Amniotic stem cell (primary cell): ENCODE measurements at regions not wholly inside any gene's neighbourhood (a gene's known extent, or its start where the extent isn't known, plus 50 kb on each side); places are given as distances from the start of the nearest gene placed in this dataset.
"Not testable (repeated sequence)": the region's sequence is repeated elsewhere in the genome, so short reads cannot be mapped to it uniquely, and the experiment has no call there.

Experiments
- DNase-seq: peaks from one replicate; lab custom pipeline; 2025; lab: John Stamatoyannopoulos, UW

DNA sequence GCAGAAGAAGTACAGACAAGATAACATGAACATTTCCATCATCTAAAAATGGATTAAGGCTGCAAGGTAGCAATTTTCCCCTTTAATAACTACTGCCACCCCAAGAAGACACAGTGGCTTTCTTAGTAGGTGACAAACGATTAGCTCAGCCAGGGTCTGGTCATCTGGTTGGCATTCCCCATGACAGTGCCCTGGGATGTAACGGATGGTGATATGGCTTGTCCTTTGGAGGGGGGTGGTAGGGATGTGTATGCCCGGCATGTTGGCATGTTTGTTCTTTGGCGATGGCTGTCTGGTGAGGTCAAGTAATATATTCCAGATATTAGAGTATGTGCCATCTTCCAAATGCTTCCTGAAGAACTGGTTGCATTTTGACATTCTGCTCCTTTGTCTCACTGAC lies 135.6 kb upstream of the ZNF536 start:
- no peak for DNase-seq

- no peak for DNase-seq
These were observed 135.0 kb upstream of the ZNF536 start for GRCh38 chr19:30237140-30237539.

GRCh38 chr19:30240904-30241695 lies 131.1 kb upstream of the ZNF536 start:
- no peak for DNase-seq

- DNase-seq, result no peak
These were observed 127.7 kb upstream of the ZNF536 start for GRCh38 chr19:30244533-30244932.

DNA sequence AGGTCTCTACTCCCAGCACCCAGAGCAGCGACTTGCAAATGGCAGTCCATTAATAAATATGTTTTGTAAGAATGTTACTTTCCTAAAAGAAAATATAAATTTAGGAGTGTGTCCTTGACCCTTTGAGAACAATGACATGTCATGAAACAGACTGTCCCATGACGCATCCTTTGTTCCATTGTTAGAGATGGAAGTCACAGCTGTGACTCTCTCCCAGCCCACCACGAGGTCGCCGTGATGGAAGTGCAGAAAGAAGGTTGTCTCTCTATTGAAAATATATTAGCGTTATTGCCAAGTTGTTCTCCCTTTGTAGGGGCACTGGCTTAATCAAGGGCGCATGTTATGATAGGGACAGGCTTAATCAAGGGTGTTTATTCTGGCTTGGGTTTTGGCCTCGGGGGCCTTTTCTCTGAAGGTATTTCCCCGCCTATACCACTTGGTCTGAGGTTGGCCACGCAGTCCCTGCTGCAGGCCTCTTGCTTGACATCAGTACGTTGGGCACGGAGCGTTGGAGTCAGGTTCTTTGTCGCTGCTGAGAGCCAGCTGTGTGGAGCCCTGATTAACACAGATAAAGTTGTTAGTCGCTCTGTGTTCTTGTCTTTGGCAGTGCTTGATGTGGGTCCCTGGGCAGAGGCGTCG lies 126.7 kb upstream of the ZNF536 start:
- no peak for DNase-seq

DNA sequence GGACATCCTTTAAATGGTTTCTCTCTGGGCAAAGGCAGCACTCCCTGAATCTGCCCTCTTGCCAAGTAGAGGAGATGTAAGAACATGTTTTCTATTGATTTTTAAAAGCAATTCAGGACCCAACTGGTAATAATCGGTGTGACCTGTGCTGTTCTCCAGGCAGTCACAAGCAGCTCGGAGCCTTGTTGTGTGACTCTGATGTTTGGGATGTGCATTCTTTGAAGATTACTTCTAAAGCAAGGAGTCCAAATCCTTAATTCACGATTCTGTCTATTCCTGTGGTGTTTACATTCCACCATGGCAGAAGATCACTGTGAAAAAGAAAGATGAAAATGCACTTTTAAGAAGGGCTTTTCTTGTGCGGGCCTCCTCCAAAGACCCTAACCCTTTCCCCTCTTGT lies 122.3 kb upstream of the ZNF536 start:
- no peak for DNase-seq

DNA sequence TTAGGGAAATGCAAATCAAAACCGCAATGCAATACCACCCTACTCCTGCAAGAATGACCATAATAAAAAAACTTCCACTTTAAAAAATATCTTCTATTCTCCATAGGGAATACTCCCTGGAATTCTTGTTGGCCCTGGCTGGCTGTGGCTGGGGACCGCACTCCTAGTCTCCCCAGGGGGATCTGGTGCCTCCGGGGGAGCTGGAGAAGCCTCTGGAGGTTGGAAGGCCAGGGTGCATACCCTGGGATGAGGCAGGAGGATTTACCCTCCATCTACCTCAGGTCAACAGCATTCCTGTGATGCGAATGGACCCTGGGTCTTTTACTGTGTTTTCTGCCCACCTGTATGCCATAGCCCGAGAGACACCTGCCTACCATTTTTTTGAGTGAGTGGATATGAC lies 120.0 kb upstream of the ZNF536 start:
- no peak for DNase-seq

GRCh38 chr19:30253581-30253996 lies 118.6 kb upstream of the ZNF536 start:
- DNase-seq, result no peak

- DNase-seq, result no peak
These were observed 118.0 kb upstream of the ZNF536 start for GRCh38 chr19:30254158-30254557.

DNA sequence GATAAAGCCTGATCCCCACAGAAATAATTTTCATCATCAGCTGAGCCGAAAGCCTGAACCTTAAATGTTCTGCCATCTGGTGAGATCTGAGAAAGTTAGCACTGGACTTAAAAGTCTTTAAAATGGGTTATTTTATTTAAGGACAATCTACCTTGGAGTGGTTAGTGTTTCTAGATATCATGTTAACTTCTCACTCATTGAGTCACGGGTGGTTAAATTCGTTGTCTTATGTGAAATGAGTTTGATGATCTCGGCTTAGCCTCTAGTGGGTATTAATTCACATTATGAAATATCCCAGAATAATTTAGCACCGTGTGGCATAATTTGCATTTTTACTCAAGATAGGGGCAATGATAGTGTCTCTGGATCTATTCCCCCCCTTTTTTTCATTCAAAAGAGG lies 117.4 kb upstream of the ZNF536 start:
- no peak for DNase-seq

- DNase-seq, result no peak
These were observed 116.2 kb upstream of the ZNF536 start for GRCh38 chr19:30255791-30256495.

- DNase-seq, result no peak
These were observed 115.7 kb upstream of the ZNF536 start for GRCh38 chr19:30256496-30256850.

DNA sequence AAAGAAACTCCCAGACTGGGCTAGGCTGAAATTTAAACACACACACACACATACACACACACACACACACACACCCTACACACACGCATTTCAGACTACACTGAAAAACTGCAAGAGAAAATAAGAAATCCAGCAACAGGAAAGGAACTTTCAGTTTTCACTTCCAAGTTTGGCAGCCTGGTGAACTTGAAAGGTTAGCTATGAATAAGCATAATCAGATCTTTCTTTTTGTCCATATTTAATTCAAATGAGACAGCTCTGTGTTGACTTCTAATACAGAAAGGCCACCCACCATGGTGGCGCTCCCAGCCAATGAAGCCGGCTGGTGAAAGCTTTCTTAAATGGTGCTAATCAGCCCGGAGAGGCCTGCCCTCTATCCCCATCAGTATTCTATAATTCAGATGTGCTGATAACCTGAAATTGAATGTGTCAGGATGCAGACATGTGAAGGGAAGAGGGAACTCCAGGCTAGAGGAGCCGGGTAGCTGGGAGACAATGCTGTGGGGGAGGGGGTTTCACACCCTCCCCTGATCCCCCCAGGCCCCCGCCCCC lies 108.3 kb upstream of the ZNF536 start:
- no peak for DNase-seq

DNA sequence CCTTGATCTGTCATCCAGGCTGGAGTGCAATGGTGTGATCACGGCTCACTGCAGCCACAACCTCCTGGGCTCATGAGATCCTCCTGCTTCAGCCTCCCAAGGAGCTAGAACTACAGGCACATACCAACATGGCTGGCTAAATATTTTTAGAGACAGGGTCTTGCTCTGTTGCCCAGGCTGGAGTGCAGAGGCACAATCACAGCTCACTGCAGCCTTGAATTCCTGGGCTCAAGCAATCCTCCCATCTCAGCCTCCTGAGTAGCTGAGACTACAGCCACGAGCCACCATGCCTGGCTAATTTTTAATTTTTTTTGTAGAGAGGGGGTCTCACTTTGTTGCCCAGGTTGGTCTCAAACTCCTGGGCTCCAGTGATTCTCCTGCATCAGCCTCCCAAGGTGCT lies 106.3 kb upstream of the ZNF536 start:
- not testable (repeated sequence) for DNase-seq

GRCh38 chr19:30266687-30267086 lies 105.5 kb upstream of the ZNF536 start:
- no peak for DNase-seq

DNA sequence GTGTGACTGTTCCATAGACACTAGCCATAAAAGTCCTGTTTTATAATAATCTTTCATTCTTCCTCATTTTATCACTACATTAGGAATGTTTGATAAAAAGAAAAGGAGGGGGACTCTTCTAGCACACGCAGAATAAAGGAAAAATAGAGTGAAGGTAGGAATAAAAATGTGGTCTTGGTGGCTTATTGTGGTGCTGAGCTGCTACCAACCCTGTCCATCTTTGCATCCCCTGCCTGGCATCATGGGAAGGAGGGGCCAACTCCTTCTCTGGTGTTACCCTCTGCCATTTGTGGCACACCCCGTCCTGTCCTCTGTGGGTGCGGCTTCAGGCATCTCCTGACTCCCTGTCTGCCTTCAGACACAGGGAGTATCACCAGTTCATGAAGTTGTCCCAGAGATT lies 104.9 kb upstream of the ZNF536 start:
- DNase-seq, result no peak

- no peak for DNase-seq
These were observed 103.6 kb upstream of the ZNF536 start for GRCh38 chr19:30268601-30269000.

GRCh38 chr19:30269638-30270037 lies 102.5 kb upstream of the ZNF536 start:
- DNase-seq, result no peak

GRCh38 chr19:30271816-30272215 lies 100.4 kb upstream of the ZNF536 start:
- no peak for DNase-seq

- no peak for DNase-seq
These were observed 99.6 kb upstream of the ZNF536 start for GRCh38 chr19:30272554-30272953.

DNA sequence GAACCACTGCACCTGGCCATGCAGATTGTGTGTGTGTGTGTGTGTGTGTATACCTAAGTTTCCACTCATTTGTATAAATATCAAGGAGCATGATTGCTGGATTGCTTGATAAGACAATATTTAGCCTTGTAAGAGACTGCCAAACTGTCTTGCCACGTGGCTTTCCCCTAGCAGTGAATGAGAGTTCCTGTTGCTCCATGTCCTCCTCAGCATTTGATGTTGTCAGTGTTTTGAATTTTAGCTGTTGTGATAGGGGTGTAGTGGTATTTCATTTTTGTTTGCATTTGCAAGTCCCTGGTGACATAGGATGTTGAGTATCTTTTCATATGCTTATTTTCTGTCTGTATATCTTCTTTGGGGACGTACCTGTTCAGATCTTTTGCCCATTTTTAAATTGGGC lies 99.0 kb upstream of the ZNF536 start:
- DNase-seq, result no peak

- DNase-seq, result no peak
These were observed 97.2 kb upstream of the ZNF536 start for GRCh38 chr19:30274987-30275386.
